ENCODE measurements at regions not wholly inside any gene's neighbourhood (a gene's known extent, or its start where the extent isn't known, plus 50 kb on each side); places are given as distances from the start of the nearest gene placed in this dataset.

DNA sequence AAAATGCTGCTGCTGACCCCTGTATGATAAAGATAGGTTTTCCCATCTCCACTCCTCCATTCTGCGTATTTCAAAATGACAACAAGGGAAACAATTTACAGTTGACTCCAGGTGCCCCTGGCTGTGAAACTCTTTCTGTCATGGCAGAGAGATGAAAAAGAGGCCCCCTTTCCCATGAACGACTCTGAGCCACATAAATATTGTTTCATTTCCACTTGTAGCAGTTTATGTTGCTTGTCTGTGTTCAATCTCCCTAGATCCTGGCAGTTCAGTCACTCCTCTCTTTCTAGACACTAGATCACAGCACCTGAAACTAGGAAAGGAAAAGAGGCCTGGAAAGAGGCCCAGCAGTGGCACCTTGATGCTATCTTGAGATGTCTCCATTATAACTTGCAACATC, 121.0 kb upstream of the ZNF521 start:
- TF ChIP-seq POLR2A (IDR thresholded peaks at IDR 0.05) (no peak), POLR2AphosphoS5 (IDR thresholded peaks at IDR 0.05) (no peak)

All from transverse colon (tissue), 3 donors.